KG1 (cell line): ENCODE measurements at regions not wholly inside any gene's neighbourhood (a gene's known extent, or its start where the extent isn't known, plus 50 kb on each side); places are given as distances from the start of the nearest gene placed in this dataset.

Experiments
- DNase-seq: peaks from one replicate; lab custom pipeline; 2025; lab: John Stamatoyannopoulos, UW

DNA sequence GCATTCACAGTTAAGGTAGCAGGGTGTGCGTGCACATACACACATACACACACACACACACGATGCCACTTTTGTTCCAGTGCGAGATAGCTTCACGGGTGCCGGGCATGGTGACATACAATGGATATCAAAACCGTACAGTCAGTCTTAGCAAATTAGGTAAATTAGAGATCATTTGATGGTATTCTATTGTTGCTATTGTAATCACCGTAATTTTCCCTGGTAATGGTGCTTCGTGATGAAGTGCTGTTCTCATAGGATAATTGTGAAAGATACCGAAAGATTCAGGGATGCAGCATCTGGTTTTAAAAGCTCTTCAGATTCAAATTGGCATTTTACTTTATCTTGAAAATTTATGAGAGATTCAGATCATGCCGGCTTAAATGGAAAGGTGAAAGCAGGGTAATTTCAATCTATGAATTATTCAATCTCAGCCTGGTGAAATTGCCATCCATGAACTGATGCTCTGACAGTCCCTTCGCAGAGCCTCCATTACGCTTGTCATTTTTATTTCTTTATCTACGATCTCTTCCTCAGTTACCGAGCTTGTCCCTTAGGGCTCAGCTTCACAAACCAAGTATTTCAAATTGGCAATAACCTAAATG lies 71.3 kb upstream of the SOX4 start:
- no peak for DNase-seq

DNA sequence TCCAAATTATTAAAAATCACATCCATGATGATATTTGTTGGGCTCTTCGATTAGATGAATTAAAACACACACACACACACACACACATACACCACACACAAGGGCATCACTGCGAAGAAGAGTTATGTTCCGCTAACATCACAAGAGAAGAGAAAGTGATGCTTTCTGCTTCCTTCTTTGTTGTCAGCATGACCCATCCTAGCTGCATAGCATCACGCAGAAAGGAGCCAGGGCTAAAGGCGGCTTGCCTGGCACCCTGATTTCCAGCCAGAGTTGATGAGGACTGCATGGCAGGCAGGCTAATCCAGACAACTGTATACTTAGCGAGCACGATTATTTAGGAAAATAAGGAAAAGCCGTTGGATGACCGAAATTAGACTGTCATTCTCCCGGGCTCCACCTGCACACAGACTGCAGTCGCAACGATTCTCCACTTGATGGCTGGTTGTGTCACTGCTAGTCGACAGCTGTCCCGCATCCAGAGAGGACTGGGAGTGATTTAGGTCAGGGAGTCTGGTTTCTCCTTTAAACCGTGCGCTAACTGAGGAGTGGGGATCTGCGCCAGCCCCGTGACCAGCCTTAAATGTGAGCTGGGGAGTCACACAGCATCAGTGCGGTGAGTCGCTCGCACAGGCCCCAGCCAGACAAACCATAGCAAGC lies 70.6 kb upstream of the SOX4 start:
- DNase-seq: no peak

DNA sequence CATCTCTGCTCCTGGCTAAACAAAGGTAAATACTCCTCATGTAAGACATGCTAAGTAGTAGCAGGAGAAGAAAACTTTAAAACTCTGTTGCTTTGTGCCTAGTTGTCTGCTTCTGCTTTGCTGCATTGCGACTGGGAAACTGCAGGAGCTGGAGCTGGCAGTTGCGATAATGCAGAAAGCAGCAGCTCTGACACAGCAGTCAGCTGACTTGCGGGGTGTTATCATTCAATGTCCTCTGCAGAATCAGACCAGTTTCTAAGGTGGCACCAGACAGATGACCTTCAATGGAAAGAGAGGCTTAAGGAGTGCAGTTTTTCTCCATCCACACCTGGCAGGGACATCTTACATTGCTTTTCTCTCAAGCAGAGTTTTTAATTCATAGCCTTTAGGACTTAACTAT lies 69.9 kb upstream of the SOX4 start:
- DNase-seq: no peak

DNA sequence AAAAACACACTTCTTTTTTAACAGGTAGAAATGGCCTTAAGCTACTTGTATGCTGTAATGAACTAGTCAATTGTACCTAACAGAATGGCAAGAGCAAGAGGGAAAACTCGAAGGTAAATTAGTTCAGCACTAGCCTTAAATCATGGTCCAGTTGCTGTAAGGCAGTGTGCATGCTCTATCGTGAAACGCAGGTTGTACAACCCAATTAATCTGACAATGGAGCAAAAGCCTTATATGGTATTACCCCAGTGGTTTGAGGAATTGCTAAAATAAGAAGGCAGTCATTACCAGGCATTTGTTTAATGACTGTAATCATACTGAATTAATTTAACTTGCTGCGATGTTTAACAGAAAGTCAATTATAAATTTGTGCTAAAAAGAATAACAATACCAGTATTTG lies 69.3 kb upstream of the SOX4 start:
- DNase-seq: no peak

DNA sequence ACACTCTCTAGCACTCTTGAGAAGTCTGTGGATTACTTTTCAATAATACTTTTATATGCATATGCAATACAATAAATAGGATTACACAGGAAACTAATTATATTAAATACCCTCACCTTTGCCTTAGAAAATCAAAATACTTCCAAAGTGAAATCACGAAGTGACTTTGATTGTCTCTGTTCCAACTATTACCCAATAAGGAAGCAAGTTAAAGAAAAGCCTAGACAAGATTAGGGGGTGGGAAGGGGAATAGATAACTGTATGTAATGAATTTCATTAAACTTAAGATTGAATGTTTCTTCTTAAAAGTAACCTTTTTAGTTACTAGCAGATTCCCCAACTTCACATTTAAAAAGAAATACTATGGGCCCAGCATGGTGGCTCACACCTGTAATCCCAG lies 66.6 kb upstream of the SOX4 start:
- DNase-seq: no peak

DNA sequence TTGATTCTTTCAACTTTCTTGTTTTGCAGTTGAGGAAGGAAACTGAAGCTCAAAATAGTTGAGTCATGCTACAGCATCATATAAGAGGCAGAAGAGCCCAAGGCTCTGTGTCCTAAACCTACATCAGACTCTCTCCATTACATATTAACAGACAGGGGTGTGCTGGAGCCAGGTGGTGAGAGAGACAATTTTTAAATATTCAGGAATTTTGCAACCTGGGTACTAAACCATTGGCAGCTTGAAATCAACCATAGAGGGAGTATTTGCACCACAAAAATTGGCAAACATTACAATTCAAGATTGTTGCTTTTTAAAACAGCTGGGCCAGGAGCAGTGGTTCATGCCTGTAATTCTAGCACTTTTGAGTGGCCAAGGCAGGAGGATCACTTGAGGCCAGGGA lies 65.8 kb upstream of the SOX4 start:
- no peak for DNase-seq

DNA sequence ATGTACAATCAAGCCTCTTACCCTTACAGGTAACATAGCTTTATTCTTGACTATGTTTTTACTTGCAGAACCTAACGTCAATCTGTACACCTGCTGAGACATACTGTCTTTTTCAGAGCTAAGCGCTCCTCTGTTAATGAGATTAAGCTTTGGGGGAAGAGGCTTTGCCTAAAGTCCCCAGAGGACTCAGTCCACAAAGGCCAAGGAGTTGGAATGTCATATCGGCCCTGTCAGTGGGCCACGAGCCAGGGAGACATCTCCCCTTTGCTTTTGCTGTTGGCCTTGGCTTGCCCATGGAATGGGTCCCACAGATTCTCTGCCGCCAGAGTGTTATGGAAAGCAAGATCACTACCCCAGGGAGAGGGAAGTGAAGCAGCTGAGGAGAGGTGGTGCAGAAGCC lies 64.1 kb upstream of the SOX4 start:
- DNase-seq: no peak

DNA sequence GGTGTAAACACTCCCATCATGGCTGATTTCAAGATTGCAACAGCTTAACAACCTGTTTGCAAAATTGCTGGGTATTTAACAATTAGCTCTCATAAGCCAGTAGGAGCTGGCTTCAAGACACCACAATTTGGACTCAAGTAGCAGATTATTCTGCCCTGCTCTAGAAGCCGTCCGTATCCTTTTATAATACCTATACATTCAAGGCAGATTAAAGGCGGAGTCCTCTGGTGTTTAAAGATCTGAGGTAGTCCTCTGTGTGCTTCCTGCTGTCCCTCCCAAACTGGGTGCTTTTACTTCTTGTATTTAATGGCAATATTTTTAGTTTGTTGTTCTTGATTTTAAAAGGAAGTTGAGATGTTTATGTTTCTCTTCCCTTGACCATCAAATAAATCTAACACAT lies 62.2 kb upstream of the SOX4 start:
- DNase-seq: no peak

DNA sequence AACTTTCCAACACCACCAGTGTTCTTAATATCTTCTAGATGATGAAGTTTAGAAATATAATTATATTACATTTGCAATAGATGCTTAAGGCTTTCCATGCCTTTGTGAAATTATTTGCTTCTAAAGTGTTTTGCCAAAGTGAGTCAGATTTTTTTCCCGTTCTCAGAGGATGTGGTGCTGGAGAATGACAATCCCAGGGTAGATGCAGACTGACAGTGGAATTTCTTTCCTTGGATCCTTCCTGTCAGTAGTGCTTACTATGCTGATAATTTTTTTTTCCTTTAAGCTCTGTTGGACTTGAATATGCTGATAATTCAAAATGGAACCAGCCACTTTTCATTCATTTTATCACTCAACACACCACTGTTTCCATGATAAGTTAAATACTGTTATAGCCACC lies 59.9 kb upstream of the SOX4 start:
- DNase-seq: no peak

DNA sequence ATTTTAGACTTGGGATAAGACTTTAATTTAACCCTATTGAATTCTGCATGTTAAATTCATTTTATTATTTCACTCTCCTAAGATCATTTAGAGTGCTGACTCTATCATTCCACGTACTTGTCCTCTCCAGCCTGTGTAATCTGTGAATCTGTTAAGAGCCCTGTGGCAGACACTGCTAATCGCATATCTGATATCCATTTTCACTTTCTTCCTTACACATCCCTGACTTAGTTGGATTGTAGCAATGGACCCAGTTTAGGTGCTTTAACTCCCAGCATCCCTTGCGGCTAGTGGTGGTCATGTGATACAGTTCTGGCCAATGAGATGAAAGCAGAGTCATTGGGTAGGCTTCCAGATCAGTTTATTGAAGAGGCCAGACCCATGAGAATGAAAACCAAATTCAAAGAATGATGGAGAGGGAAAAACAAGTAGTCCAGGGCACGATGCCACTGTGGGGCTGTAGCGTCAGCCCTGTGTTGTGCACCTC lies 57.2 kb upstream of the SOX4 start:
- no peak for DNase-seq

DNA sequence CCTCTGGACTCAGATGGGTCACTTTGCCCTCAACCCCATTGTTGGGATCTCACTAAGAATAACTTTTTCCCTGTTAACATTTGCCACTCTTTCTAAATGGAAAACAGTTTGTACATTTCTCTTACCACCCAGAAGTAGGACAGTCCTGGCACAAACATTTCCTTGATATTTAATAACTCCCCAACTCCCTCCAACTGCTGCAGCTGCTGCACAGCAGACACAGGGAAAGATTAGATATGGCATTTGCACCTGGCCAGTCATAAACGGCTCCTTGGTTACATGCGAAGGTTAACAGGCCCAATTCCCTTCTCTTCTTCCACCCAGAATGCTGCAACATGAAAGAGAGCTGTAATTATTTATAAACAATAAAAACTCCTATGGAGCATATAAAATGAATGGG lies 55.9 kb upstream of the SOX4 start:
- DNase-seq: no peak

DNA sequence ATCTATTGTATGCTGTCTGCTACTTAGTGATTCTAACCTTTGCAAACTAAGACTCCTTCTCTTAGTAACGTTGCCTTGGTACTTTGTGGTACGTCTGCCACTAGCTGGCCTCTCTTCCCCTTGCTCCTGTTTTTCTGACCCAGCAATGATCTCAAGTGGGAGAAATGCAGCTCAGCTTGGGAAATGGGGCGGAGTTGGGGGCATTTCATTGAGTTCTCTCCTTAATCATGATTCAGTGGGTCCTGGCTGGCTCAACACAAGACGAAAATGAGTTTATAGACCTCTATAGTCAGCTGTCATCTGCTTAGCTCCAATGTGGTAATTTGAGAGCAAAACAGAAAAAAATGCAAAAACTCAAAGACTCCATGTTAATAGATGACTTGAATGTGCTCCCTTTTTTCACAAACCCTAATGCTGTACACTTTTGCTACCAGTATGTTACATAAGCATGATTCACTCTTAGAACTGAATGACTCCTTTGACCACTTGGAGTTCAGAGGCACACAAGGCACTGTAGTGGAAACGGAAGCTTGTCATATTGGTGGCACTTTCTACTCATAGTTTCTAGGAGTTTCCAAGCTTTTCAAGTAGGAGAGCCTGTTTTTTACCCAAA lies 55.3 kb upstream of the SOX4 start:
- no peak for DNase-seq

DNA sequence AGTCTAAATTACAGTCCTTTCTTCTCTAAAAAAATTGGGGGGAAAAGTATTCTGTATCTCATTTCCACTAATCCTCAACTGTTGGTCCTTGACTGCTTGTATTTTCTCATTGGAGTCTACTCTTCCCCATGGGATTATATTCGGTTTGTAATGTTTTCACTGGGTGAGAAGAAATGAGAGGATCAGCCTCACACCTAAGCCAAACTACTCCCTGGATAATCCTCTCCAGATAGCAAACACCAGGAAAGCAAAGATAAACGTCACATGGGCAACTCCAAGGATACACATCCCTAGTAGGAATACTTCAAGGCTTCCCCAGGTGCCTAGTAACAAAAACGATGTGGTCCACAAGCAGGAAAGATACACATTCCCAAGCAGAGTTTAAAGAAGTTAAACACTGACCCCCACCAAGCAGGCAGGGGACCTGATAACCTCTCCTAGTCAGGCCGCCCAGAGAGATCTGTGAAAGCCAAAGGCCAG lies 53.9 kb upstream of the SOX4 start:
- DNase-seq: no peak
